Heart right ventricle (tissue), 16 donors: ENCODE measurements at regions not wholly inside any gene's neighbourhood (a gene's known extent, or its start where the extent isn't known, plus 50 kb on each side); places are given as distances from the start of the nearest gene placed in this dataset.
A peak's percentile ranks its signal among the peaks of the same experiment; 100 is the strongest.
"Not testable (repeated sequence)": the region's sequence is repeated elsewhere in the genome, so short reads cannot be mapped to it uniquely, and the experiment has no call there.

Experiments
- ATAC-seq, 8 donors: fragments of 200-7000 bp; cut with Tn5 transposase; one replicate each; pipeline ENCODE4 v1.9.1; 2020; ENCODE audit warnings: mild to moderate bottlenecking in 8 of 8, moderate library complexity in 8 of 8, moderate number of reproducible peaks in 1 of 8
- DNase-seq, 2 donors: peaks; one replicate each; pipeline ENCODE4 v3.0.0-alpha.2; 2020
- H3K27ac ChIP-seq, 10 donors: fragments of 200-600 bp; sonication (generic) in 2 of 10; one replicate each; pipeline versions ENCODE4 v1.5.0 to v1.8.0; 2020 to 2022; ENCODE audit warnings: mild to moderate bottlenecking in 3 of 10
- H3K27me3 ChIP-seq, 7 donors: fragments of 200-600 bp; one replicate each; pipeline ENCODE4 v1.8.0; 2021 to 2022; ENCODE audit warnings: mild to moderate bottlenecking in 2 of 7
- H3K36me3 ChIP-seq, 9 donors: fragments of 200-600 bp; sonication (generic) in 1 of 9; one replicate each; pipeline versions ENCODE4 v1.5.0 to v1.8.0; 2020 to 2022; ENCODE audit warnings: mild to moderate bottlenecking in 2 of 9
- H3K4me1 ChIP-seq, 9 donors: fragments of 200-600 bp; sonication (generic) in 1 of 9; one replicate each; pipeline versions ENCODE4 v1.5.0 to v1.8.0; 2020 to 2022; ENCODE audit warnings: mild to moderate bottlenecking in 4 of 9
- H3K4me3 ChIP-seq, 10 donors: fragments of 200-600 bp; sonication (generic) in 2 of 10; one replicate each; pipeline versions ENCODE4 v1.5.0 to v1.8.0; 2020 to 2022; ENCODE audit warnings: mild to moderate bottlenecking in 7 of 10, moderate library complexity in 2 of 10
- H3K9me3 ChIP-seq, 11 donors: fragments of 200-600 bp in 10 of 11; sonication (generic) in 2 of 11; one replicate each; pipeline versions ENCODE4 v1.5.0 to v1.8.0; 2013 to 2022; ENCODE audit warnings: mild to moderate bottlenecking in 2 of 11, control low read depth in 1 of 11, moderate library complexity in 1 of 11
- WGBS, 2 donors: extraction: QIAGEN DNeasy Blood & Tissue Kit; methylation state at CpG; one replicate each; pipeline ENCODE4 v1.1.7; 2013; ENCODE audit warnings: inconsistent platforms in 1 of 2; 5-methylcytosine and 5-hydroxymethylcytosine counted together
- intact Hi-C, 10 donors: fragments of 100-400 bp; cut with DNase I; formaldehyde crosslinking; loops; one replicate each; pipeline versions ENCODE4 v1.11.1 to v1.14.2; 2022
- TF ChIP-seq, protein P1 (sequence below), 9 donors: fragments of 200-600 bp; sonication (generic) in 2 of 9; IDR thresholded peaks; one replicate each; pipeline versions ENCODE4 v1.5.0 to v1.8.0; 2021 to 2022; ENCODE audit warnings: antibody characterized with exemption in 9 of 9, mild to moderate bottlenecking in 5 of 9, moderate library complexity in 1 of 9
- donor health status: Arrhythmogenic right ventricular cardiomyopathy.
- donor health status: ischemic (EF 13 %, LVEDD 7.1; RV severe dilation, severe dysfunction).
- donor health status: healthy with polysubstance abuse.
- donor health status: DM: no; HTN: yes; CAD: no.
- donor health status: DM: no; HTN: no; CAD: no.
- donor health status: ischemic (EF 25% LVEDD 6.9; RV normal size, moderate dysfunction).
- donor health status: ischemic (EF 25% LVEDD 5.7; RV mildly dilated, moderate dysfunction).
- donor health status: healthy.
- donor health status: DM: yes; HTN: yes; CAD: no.
- donor health status: Ischemic cardiomyopathy.
- donor health status: ischemic (EF 35%, LVEDD 5.7; RV mildly dilated, moderate dysfunction).
- donor health status: nonischemic (EF 11% LVEDD 7.7; RV severe dilation, severe dysfunction).
- donor health status: DM: yes; HTN: yes; CAD: no.
- donor health status: PGD.
- donor health status: ischemic (EF 29% LVEDD 5.4; RV normal size, mild dysfunction).
- donor health status: nonischemic (EF 23%, LVEDD 6.1; RV moderate dilation, normal function).

GRCh38 chr2:181792906-181793305 is 98.6 kb upstream of the ITPRID2 start:
- DNase-seq (no peak), ATAC-seq (no peak)
- TF ChIP-seq, protein P1, sequence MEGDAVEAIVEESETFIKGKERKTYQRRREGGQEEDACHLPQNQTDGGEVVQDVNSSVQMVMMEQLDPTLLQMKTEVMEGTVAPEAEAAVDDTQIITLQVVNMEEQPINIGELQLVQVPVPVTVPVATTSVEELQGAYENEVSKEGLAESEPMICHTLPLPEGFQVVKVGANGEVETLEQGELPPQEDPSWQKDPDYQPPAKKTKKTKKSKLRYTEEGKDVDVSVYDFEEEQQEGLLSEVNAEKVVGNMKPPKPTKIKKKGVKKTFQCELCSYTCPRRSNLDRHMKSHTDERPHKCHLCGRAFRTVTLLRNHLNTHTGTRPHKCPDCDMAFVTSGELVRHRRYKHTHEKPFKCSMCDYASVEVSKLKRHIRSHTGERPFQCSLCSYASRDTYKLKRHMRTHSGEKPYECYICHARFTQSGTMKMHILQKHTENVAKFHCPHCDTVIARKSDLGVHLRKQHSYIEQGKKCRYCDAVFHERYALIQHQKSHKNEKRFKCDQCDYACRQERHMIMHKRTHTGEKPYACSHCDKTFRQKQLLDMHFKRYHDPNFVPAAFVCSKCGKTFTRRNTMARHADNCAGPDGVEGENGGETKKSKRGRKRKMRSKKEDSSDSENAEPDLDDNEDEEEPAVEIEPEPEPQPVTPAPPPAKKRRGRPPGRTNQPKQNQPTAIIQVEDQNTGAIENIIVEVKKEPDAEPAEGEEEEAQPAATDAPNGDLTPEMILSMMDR (IDR thresholded peaks at IDR 0.05) = no peak
- Histone ChIP-seq H3K4me1 (no peaks in the 10 kb centered on the region), H3K27me3 (no peaks in the 10 kb centered on the region), H3K27ac (no peak overlapping the region), H3K36me3 (no peaks in the 10 kb centered on the region), H3K9me3 (peaks cover 0 to 17% (median 3%) of the 10 kb centered on the region in 11 donors), H3K4me3 (no peak overlapping the region)
- intact Hi-C loops = no loop called here
- WGBS, 2 donors = 95 to 98% methylated on average over 1 of the region's 1 CpG

- H3K9me3 ChIP-seq = peaks cover 0 to 20% (median 2%) of the 10 kb centered on the region in 11 donors
- 83 to 85% methylated on average over 2 of the region's 2 CpGs for WGBS, 2 donors
- TF ChIP-seq, protein P1 (IDR thresholded peaks at IDR 0.05) = no peak
- intact Hi-C loops = no loop called here
- no peak overlapping the region for H3K27ac ChIP-seq
- no peaks in the 10 kb centered on the region for H3K36me3 ChIP-seq
- ATAC-seq (no peak), DNase-seq (no peak)
- H3K4me1 ChIP-seq = no peaks in the 10 kb centered on the region
- H3K4me3 ChIP-seq = no peak overlapping the region
- H3K27me3 ChIP-seq = no peaks in the 10 kb centered on the region
Measured at GRCh38 chr2:181798022-181798421, 93.5 kb upstream of the ITPRID2 start.

DNA sequence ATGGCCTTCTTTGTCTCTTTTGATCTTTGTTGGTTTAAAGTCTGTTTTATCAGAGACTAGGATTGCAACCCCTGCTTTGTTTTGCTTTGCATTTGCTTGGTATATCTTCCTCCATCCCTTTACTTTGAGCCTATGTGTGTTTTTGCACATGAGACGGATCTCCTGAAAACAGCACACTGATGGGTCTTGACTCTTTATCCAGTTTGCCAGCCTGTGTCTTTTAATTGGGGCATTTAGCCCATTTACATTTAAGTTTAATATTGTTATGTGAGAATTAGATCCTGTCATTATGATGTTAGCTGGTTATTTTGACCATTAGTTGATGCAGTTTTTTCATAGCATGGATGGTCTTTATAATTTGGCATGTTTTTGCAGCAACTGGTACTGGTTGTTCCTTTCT is 89.2 kb upstream of the ITPRID2 start:
- H3K36me3 ChIP-seq, H3K27ac ChIP-seq, H3K27me3 ChIP-seq, intact Hi-C loops, ATAC-seq, DNase-seq, H3K4me3 ChIP-seq: not testable (repeated sequence)
- H3K4me1 ChIP-seq = peaks cover 0 to 28% (median 6%) of the 10 kb centered on the region in 9 donors
- H3K9me3 ChIP-seq = peaks cover 0 to 16% (median 0%) of the 10 kb centered on the region in 11 donors
- WGBS, 2 donors = 98 to 100% methylated on average over 1 of the region's 1 CpG

- H3K36me3 ChIP-seq, ATAC-seq, DNase-seq, intact Hi-C loops, H3K27me3 ChIP-seq, H3K4me3 ChIP-seq: not testable (repeated sequence)
- H3K4me1 ChIP-seq = peaks cover 0 to 28% (median 6%) of the 10 kb centered on the region in 9 donors
- H3K27ac ChIP-seq = peak overlapping the region in 2 of 10 donors; percentile 16 to 42
- 78 to 85% methylated on average over 12 of the region's 12 CpGs for WGBS, 2 donors
- H3K9me3 ChIP-seq = peaks cover 0 to 16% (median 0%) of the 10 kb centered on the region in 11 donors
Measured at GRCh38 chr2:181803903-181804799, 87.4 kb upstream of the ITPRID2 start.

DNA sequence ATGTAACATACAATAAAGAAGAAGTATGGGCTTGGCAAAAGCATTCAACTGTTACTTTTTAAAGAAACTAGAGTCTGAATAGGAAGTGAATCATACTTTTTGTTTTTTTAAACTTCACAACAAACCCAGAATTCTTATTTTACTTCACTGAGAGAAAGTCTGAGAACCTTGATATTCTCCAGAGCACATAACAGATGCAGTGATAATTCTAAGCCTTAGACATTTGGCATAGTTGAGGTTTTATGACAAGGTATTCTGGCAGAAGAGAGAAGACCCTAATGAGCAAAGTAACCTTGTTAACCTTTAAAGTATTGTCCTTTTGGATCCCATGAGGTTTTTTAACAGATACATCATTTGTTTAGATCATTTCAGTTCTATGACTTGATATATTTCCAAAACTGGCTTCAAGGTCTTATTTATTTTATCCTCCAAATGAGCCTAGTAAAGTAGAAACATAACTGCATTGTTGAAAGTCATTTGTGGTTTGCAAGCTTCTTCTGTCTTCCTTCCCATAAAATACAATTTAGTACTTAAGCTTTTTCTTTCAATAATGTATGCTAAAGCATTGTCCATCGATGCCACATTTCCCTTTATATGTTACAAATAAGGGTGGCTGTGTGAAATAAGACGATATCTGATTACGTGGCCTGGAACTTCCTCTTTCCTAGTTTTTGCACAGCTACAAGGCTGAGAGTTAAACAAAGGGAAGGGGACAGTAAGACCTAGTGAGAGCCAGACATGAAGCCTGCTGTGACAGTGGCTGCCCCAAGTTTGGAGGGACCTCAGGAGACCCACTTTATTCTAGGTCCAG is 86.1 kb upstream of the ITPRID2 start:
- ATAC-seq (peak in 5 of 8 donors; percentile 22 to 77 (median 42)), DNase-seq (no peak)
- 43 to 62% methylated on average over 3 of the region's 3 CpGs for WGBS, 2 donors
- no peaks in the 10 kb centered on the region for H3K36me3 ChIP-seq
- peaks cover 0 to 32% (median 6%) of the 10 kb centered on the region in 9 donors for H3K4me1 ChIP-seq
- peaks cover 0 to 16% (median 0%) of the 10 kb centered on the region in 11 donors for H3K9me3 ChIP-seq
- intact Hi-C loops = no loop called here
- peak overlapping the region in 6 of 10 donors; percentile 16 to 74 (median 44) for H3K27ac ChIP-seq
- no peak overlapping the region for H3K4me3 ChIP-seq
- no peaks in the 10 kb centered on the region for H3K27me3 ChIP-seq
- TF ChIP-seq, protein P1 (IDR thresholded peaks at IDR 0.05) = no peak
